HEK293 (cell line): ENCODE measurements at regions not wholly inside any gene's neighbourhood (a gene's known extent, or its start where the extent isn't known, plus 50 kb on each side); places are given as distances from the start of the nearest gene placed in this dataset.

Experiments used
- CTCF ChIA-PET: fragments of 350-600 bp; formaldehyde crosslinking; extraction: SDS; loops from one replicate; lab custom pipeline; 2021; ENCODE audit warnings: antibody characterized with exemption; lab: Yijun Ruan, JAX
- POLR2A ChIA-PET: fragments of 300-600 bp; formaldehyde crosslinking; extraction: SDS; loops from one replicate; lab custom pipeline; 2020; ENCODE audit warnings: antibody characterized with exemption, inconsistent platforms; lab: Yijun Ruan, JAX
- H3K27ac ChIP-seq: fragments of 200-500 bp; sonication (Bioruptor generic); 2 replicates; pipeline ENCODE4 v1.5.1; 2014; ENCODE audit warnings: low read depth, low read length, control low read depth, inconsistent platforms; ENCODE audit errors: extremely low read depth
- H3K36me3 ChIP-seq, 2 experiments: fragments of 200-500 bp in 1 of 2; sonication (Bioruptor generic) in 1 of 2; 1 replicate in 1 of 2; 2 replicates in 1 of 2; pipeline ENCODE4 v1.5.1; 2014 to 2017; ENCODE audit warnings: inconsistent platforms in 2 of 2, low read length in 2 of 2; ENCODE audit not compliant: control insufficient read depth in 2 of 2, insufficient read depth in 1 of 2
- H3K4me1 ChIP-seq: fragments of 200-500 bp; sonication (Bioruptor generic); 2 replicates; pipeline ENCODE4 v1.5.1; 2014; ENCODE audit warnings: mild to moderate bottlenecking, low read length, inconsistent platforms; ENCODE audit not compliant: control insufficient read depth, insufficient read depth
- H3K4me3 ChIP-seq: 2 replicates; pipeline ENCODE4 v1.5.1; 2011; ENCODE audit warnings: low read depth, mild to moderate bottlenecking, control low read depth, low read length, moderate library complexity
- H3K9me3 ChIP-seq: fragments of 200-500 bp; sonication (Bioruptor generic); 2 replicates; pipeline ENCODE4 v1.5.1; 2014; ENCODE audit warnings: low read depth, low read length, inconsistent platforms; ENCODE audit not compliant: control insufficient read depth, insufficient read depth
- FEZF1 ChIP-seq: fragments of 450-650 bp; formaldehyde crosslinking; IDR thresholded peaks from 2 replicates; pipeline ENCODE4 v1.5.1; 2016; ENCODE audit warnings: missing biosample characterization, missing genetic modification characterization
- GLI2 ChIP-seq: fragments of 450-650 bp; formaldehyde crosslinking; IDR thresholded peaks from 2 replicates; pipeline ENCODE4; 2017; ENCODE audit warnings: missing biosample characterization, missing genetic modification characterization, low read depth, borderline replicate concordance
- IKZF3 ChIP-seq: fragments of 450-650 bp; IDR thresholded peaks from 2 replicates; pipeline ENCODE4 v1.5.0; 2018; ENCODE audit warnings: missing biosample characterization, mild to moderate bottlenecking, missing genetic modification characterization, moderate library complexity
- KLF1 ChIP-seq: fragments of 450-650 bp; formaldehyde crosslinking; IDR thresholded peaks from 2 replicates; pipeline ENCODE4 v1.5.1; 2016; ENCODE audit warnings: missing biosample characterization, missing genetic modification characterization
- PBX3 ChIP-seq: sonication (generic); formaldehyde crosslinking; IDR thresholded peaks from 2 replicates; pipeline ENCODE4 v1.8.1; 2022; ENCODE audit warnings: mild to moderate bottlenecking, moderate library complexity, missing genetic modification reagents
- PRDM4 ChIP-seq: fragments of 450-650 bp; formaldehyde crosslinking; IDR thresholded peaks from 2 replicates; pipeline ENCODE4 v1.5.1; 2017; ENCODE audit warnings: missing biosample characterization, missing genetic modification characterization
- PRDM6 ChIP-seq: fragments of 450-650 bp; formaldehyde crosslinking; IDR thresholded peaks from 2 replicates; pipeline ENCODE4 v1.5.1; 2017; ENCODE audit warnings: missing biosample characterization, missing genetic modification characterization
- SCRT1 ChIP-seq: fragments of 450-650 bp; formaldehyde crosslinking; IDR thresholded peaks from 2 replicates; pipeline ENCODE4 v1.5.1; 2016; ENCODE audit warnings: missing biosample characterization, missing genetic modification characterization, borderline replicate concordance
- WT1 ChIP-seq: fragments of 450-650 bp; formaldehyde crosslinking; IDR thresholded peaks from 2 replicates; pipeline ENCODE4 v1.5.1; 2016; ENCODE audit warnings: missing biosample characterization, missing genetic modification characterization
- ZFP3 ChIP-seq: fragments of 450-650 bp; formaldehyde crosslinking; IDR thresholded peaks from 2 replicates; pipeline ENCODE4 v1.5.1; 2016; ENCODE audit warnings: low read depth, missing biosample characterization, missing genetic modification characterization
- ZNF10 ChIP-seq: fragments of 450-650 bp; formaldehyde crosslinking; IDR thresholded peaks from 2 replicates; pipeline ENCODE4 v1.5.1; 2017; ENCODE audit warnings: missing biosample characterization, missing genetic modification characterization
- ZNF114 ChIP-seq: fragments of 450-650 bp; formaldehyde crosslinking; IDR thresholded peaks from 2 replicates; pipeline ENCODE4 v1.5.0; 2017; ENCODE audit warnings: missing biosample characterization, missing genetic modification characterization
- ZNF169 ChIP-seq: fragments of 450-650 bp; formaldehyde crosslinking; IDR thresholded peaks from 2 replicates; pipeline ENCODE4 v1.5.1; 2016; ENCODE audit warnings: missing biosample characterization, missing genetic modification characterization
- ZNF214 ChIP-seq: fragments of 450-650 bp; formaldehyde crosslinking; IDR thresholded peaks from 2 replicates; pipeline ENCODE4 v1.5.1; 2017; ENCODE audit warnings: missing biosample characterization, mild to moderate bottlenecking, missing genetic modification characterization, borderline replicate concordance
- ZNF274 ChIP-seq, 2 experiments: fragments of 200-500 bp in 1 of 2; fragments of 450-650 bp in 1 of 2; sonication (Bioruptor generic) in 1 of 2; formaldehyde crosslinking in 1 of 2; IDR thresholded peaks; 2 replicates each; pipeline versions ENCODE4 v1.5.1 to v1.6.1; 2014 to 2016; ENCODE audit warnings: borderline replicate concordance in 1 of 2, inconsistent platforms in 1 of 2, low read length in 1 of 2, missing biosample characterization in 1 of 2, missing genetic modification characterization in 1 of 2
- ZNF280C ChIP-seq: fragments of 450-650 bp; formaldehyde crosslinking; IDR thresholded peaks from 2 replicates; pipeline ENCODE4 v1.5.1; 2016; ENCODE audit warnings: missing biosample characterization, missing genetic modification characterization
- ZNF292 ChIP-seq: fragments of 450-650 bp; formaldehyde crosslinking; IDR thresholded peaks from 2 replicates; pipeline ENCODE4 v1.5.1; 2016; ENCODE audit warnings: low read depth, missing biosample characterization, missing genetic modification characterization, borderline replicate concordance
- ZNF302 ChIP-seq: fragments of 450-650 bp; formaldehyde crosslinking; IDR thresholded peaks from 2 replicates; pipeline ENCODE4 v1.5.1; 2016; ENCODE audit warnings: missing biosample characterization, missing genetic modification characterization, low read depth
- ZNF426 ChIP-seq: fragments of 450-650 bp; formaldehyde crosslinking; IDR thresholded peaks from 2 replicates; pipeline ENCODE4 v1.5.1; 2017; ENCODE audit warnings: missing biosample characterization, missing genetic modification characterization, mild to moderate bottlenecking, inconsistent platforms, moderate library complexity
- ZNF513 ChIP-seq: fragments of 450-650 bp; IDR thresholded peaks from 2 replicates; pipeline ENCODE4 v1.5.1; 2018; ENCODE audit warnings: missing biosample characterization, missing genetic modification characterization
- ZNF529 ChIP-seq: fragments of 450-650 bp; formaldehyde crosslinking; IDR thresholded peaks from 2 replicates; pipeline ENCODE4 v1.5.1; 2017; ENCODE audit warnings: missing genetic modification characterization, missing biosample characterization; ENCODE audit not compliant: insufficient replicate concordance
- ZNF610 ChIP-seq: fragments of 450-650 bp; formaldehyde crosslinking; IDR thresholded peaks from 2 replicates; pipeline ENCODE4 v1.5.1; 2016; ENCODE audit warnings: missing biosample characterization, missing genetic modification characterization, borderline replicate concordance
- ZNF704 ChIP-seq: fragments of 450-650 bp; formaldehyde crosslinking; IDR thresholded peaks from 2 replicates; pipeline ENCODE4 v1.5.1; 2016; ENCODE audit warnings: missing biosample characterization, missing genetic modification characterization
- ZNF747 ChIP-seq: fragments of 450-650 bp; formaldehyde crosslinking; IDR thresholded peaks from 2 replicates; pipeline ENCODE4 v1.5.1; 2016; ENCODE audit warnings: missing biosample characterization, missing genetic modification characterization
- ZNF837 ChIP-seq: fragments of 450-650 bp; formaldehyde crosslinking; IDR thresholded peaks from 2 replicates; pipeline ENCODE4 v1.5.1; 2016; ENCODE audit warnings: missing biosample characterization, missing genetic modification characterization

- no peak for TF ChIP-seq ZNF114 (tag by site-specific recombination)
- no peak for TF ChIP-seq ZNF610 (tag by site-specific recombination)
- no peak for TF ChIP-seq ZNF704 (tag by site-specific recombination)
- TF ChIP-seq WT1 (tag by site-specific recombination): no peak
- no peak for TF ChIP-seq ZNF280C (tag by site-specific recombination)
- TF ChIP-seq FEZF1 (tag by site-specific recombination): no peak
- no peak for TF ChIP-seq GLI2 (tag by site-specific recombination)
- TF ChIP-seq ZNF837 (tag by site-specific recombination): no peak
- TF ChIP-seq ZNF292 (tag by site-specific recombination): no peak
- TF ChIP-seq ZNF747 (tag by site-specific recombination): no peak
- no peak for TF ChIP-seq ZNF274 (IDR thresholded peaks at IDR 0.05; ENCODE audit: low read length)
- no peak for TF ChIP-seq ZNF274 (tag by site-specific recombination; IDR thresholded peaks at IDR 0.05; ENCODE audit: borderline replicate concordance)
- no peak for TF ChIP-seq IKZF3 (tag by site-specific recombination)
- TF ChIP-seq PRDM6 (tag by site-specific recombination): no peak
- no peak for TF ChIP-seq ZNF513 (tag by site-specific recombination)
- no peak for TF ChIP-seq ZNF214 (tag by site-specific recombination)
- no peak for TF ChIP-seq ZNF10 (tag by site-specific recombination)
- TF ChIP-seq ZFP3 (tag by site-specific recombination): no peak
- CTCF ChIA-PET: interaction anchor here (0.6 kb wide), 1 partner anchor 1365 kb away, joined by 3 read pairs; no protein-coding TSS in a partner anchor
- POLR2A ChIA-PET: no interaction called here
Measured at GRCh38 chr15:48002767-48003166, 118.0 kb upstream of the SLC24A5 start.

GRCh38 chr15:48003441-48003840, 117.3 kb upstream of the SLC24A5 start:
- Histone ChIP-seq H3K9me3 (no peaks in the 10 kb centered on the region), H3K4me1 (peaks cover 6% of the 10 kb centered on the region; the same call in 1 of the 2 replicates), H3K4me3 (no peak overlapping the region), H3K36me3 (no peaks in the 10 kb centered on the region), H3K27ac (no peak overlapping the region)
- TF ChIP-seq ZNF169 (tag by site-specific recombination): no peak
- no peak for TF ChIP-seq KLF1
- TF ChIP-seq ZNF302 (tag by site-specific recombination): no peak
- no peak for TF ChIP-seq SCRT1
- no peak for TF ChIP-seq PBX3 (CRISPR knock-in tag)
- no peak for TF ChIP-seq ZNF426 (tag by site-specific recombination)
- TF ChIP-seq ZNF529: no peak
- TF ChIP-seq PRDM4 (tag by site-specific recombination): no peak
- ChIA-PET CTCF (no interaction called here), POLR2A (no interaction called here)

More at GRCh38 chr15:48002767-48003166, 118.0 kb upstream of the SLC24A5 start:
- Histone ChIP-seq H3K4me3 (no peak overlapping the region), H3K27ac (no peak overlapping the region), H3K4me1 (peaks cover 6% of the 10 kb centered on the region; the same call in 1 of the 2 replicates), H3K9me3 (no peaks in the 10 kb centered on the region), H3K36me3 (no peaks in the 10 kb centered on the region)
